Stimulated activated CD8-positive, alpha-beta memory T cell treated with anti-CD3 and anti-CD28 coated beads, Interleukin-7, amount 100 ng/mL, for 1 hour (primary cell): ENCODE measurements at regions not wholly inside any gene's neighbourhood (a gene's known extent, or its start where the extent isn't known, plus 50 kb on each side); places are given as distances from the start of the nearest gene placed in this dataset.

ENCODE experiments used
- DNase-seq, 2 donors: peaks; one replicate each; pipeline ENCODE4 v3.0.0-alpha.2; 2020; ENCODE audit warnings: low read depth in 2 of 2

DNA sequence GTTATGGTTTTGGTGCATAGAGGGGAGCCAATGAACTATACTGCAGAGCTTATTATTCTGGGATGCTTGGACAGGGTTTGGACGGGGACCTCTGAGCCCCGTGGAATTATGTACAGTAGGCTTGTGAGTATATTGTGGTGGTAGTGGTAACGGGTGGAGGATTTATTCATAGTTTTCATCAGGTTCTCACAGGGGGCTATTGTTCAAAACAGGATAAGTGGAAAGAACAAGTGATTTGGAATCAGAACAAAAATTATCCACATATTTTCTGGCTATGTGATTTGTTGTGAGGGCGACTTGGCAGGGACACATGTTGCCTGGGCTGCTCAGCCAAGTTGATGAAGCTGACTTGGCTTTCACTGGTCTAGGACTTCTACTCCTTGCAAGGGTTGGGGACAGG, 64.6 kb upstream of the ELOVL5 start:
- no peak for DNase-seq

DNA sequence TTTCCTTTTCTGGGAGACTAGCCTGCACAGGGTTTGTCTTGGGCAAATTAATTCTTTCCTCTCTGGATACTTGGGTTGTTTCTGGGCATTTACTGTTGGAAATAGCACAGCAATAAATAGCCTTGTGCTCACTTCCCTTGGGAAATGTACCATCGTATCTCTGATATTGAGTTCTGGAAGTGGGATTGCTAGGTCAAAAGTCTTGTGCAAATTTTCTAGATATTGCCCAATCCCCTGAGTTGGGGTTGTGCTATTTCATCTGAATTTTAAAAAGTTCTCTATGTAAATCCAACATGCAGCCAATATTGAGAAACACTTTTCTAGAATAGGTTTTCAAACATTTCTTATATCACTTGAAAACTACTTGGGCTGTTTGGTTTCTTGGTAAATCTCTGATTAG, 64.0 kb upstream of the ELOVL5 start:
- no peak for DNase-seq

DNA sequence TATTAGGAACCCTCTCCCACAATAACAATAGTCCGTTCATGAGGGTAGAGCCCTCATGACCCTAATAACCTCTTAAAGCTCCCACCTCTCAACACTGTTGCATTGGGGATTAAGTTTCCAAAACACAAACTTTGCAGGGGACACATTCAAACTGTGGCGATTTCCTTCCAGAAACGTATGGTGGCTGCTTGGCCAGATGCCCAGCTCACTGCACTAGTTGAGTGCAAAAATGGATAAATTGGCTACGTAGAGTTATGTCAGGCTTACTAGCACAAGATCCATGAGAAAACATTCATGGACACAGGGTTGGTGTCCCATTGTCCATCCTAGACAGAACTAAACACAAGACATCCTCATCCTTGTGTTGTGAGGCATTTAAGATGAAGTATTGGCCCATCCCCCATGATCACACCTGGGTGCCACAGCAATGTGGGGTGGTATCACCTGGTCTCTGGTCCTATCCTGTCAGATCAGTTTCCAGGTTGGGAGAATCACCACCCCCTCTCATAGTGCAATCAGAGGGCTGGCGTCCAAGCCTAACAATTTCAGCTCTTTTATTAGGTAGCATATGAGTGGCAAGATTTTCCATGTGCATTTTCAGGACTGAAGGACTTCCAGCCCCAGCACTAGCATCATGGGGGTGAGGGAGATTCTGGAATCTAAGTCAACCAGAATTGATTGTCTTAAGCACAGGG, 63.4 kb upstream of the ELOVL5 start:
- no peak for DNase-seq

GRCh38 chr6:53411451-53411850, 62.7 kb upstream of the ELOVL5 start:
- no peak for DNase-seq

DNA sequence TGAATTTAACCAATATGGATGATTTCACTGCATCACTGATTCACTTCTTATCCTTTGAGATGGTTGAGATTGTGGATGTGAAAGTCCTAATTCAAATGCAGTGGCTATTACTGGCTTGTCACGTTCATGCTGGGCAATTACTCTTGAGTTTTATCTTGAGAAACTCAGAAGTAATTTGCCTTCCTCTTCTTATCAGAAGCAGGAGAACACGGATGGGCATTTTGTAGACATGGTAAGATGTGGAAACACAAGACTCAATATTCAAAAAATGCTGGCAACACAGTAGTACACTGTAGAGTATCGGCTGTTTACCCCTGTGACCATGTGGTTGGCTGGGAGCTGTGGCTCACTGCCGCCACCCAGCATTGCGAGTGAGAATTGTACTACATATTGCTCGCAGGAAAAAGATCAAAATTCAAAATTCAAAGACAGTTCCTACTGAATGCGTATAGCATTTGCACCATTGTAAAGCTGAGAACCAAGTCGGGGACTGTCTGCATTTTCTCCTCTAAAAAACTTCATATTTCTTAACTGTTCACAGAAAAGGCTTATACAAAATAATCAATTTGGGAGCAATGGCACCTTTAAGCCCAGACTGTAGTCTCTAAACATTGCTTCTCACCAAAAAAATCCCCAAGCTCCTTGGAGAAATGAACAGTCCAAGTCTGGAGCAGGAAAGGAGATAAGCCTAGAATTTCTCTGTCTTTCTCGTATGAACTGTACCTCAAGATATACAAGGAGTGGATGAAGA, 61.9 kb upstream of the ELOVL5 start:
- DNase-seq, result peak; percentile 15 to 24

DNA sequence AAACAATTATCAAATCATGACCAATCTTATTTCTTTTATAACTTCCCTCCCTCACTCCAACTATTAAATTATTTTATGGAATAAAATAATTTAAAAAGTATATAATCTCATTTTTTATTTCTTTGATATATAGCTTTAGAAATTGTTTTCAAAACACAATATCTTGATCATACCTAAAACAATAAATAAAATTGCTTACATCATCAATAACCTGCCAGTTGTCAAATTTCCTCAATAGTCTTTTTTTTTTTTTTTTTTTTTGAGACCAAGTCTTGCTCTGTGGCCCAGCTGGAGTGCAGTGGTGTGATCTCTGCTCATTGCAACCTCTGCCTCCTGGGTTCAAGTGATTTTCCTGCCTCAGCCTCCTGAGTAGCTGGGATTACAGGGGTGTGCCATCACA, 60.1 kb upstream of the ELOVL5 start:
- no peak for DNase-seq

GRCh38 chr6:53399027-53399344, 50.2 kb upstream of the ELOVL5 start:
- DNase-seq, result no peak

GRCh38 chr6:53398247-53399026, 49.7 kb upstream of the ELOVL5 start:
- DNase-seq, result no peak
